Osteocyte (in vitro differentiated cells): ENCODE measurements at regions not wholly inside any gene's neighbourhood (a gene's known extent, or its start where the extent isn't known, plus 50 kb on each side); places are given as distances from the start of the nearest gene placed in this dataset.
"Not testable (repeated sequence)": the region's sequence is repeated elsewhere in the genome, so short reads cannot be mapped to it uniquely, and the experiment has no call there.

ENCODE experiments used
- DNase-seq: peaks from one replicate; pipeline ENCODE4 v3.0.0; 2021; ENCODE audit warnings: mixed read lengths; ENCODE audit not compliant: unreplicated experiment; ENCODE audit errors: extremely low spot score
- H3K27ac Mint-ChIP-seq: one replicate; pipeline ENCODE4 v1.8.0; 2021; ENCODE audit warnings: mild to moderate bottlenecking, mixed read lengths; ENCODE audit not compliant: unreplicated experiment
- H3K27me3 Mint-ChIP-seq: one replicate; pipeline ENCODE4 v1.8.0; 2021; ENCODE audit warnings: mixed read lengths; ENCODE audit not compliant: unreplicated experiment
- H3K36me3 Mint-ChIP-seq: one replicate; pipeline ENCODE4 v1.8.0; 2021; ENCODE audit warnings: mixed read lengths; ENCODE audit not compliant: unreplicated experiment
- H3K4me1 Mint-ChIP-seq: one replicate; pipeline ENCODE4 v1.8.0; 2021; ENCODE audit warnings: mixed read lengths; ENCODE audit not compliant: unreplicated experiment
- H3K4me3 Mint-ChIP-seq: one replicate; pipeline ENCODE4 v1.8.0; 2021; ENCODE audit warnings: mild to moderate bottlenecking, moderate library complexity, mixed read lengths; ENCODE audit not compliant: unreplicated experiment
- H3K9me3 Mint-ChIP-seq: one replicate; pipeline ENCODE4 v1.8.0; 2021; ENCODE audit warnings: mixed read lengths; ENCODE audit not compliant: unreplicated experiment
- TF ChIP-seq, protein P1 (sequence below): fragments of 200-600 bp; sonication (generic); IDR thresholded peaks from 2 replicates; pipeline ENCODE4 v1.5.0; 2021; ENCODE audit warnings: antibody characterized with exemption, mild to moderate bottlenecking, moderate library complexity

DNA sequence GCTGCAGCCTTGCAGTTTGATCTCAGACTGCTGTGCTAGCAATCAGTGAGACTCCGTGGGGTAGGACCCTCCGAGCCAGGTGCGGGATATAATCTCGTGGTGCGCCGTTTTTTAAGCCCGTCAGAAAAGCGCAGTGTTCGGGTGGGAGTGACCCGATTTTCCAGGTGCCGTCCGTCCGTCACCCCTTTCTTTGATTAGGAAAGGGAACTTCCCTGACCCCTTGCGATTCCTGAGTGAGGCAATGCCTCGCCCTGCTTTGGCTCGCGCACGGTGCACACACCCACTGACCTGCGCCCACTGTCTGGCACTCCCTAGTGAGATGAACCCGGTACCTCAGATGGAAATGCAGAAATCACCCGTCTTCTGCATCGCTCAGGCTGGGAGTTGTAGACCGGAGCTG lies 203.2 kb downstream of the SNCAIP start:
- not testable (repeated sequence) for H3K4me3 Mint-ChIP-seq

DNA sequence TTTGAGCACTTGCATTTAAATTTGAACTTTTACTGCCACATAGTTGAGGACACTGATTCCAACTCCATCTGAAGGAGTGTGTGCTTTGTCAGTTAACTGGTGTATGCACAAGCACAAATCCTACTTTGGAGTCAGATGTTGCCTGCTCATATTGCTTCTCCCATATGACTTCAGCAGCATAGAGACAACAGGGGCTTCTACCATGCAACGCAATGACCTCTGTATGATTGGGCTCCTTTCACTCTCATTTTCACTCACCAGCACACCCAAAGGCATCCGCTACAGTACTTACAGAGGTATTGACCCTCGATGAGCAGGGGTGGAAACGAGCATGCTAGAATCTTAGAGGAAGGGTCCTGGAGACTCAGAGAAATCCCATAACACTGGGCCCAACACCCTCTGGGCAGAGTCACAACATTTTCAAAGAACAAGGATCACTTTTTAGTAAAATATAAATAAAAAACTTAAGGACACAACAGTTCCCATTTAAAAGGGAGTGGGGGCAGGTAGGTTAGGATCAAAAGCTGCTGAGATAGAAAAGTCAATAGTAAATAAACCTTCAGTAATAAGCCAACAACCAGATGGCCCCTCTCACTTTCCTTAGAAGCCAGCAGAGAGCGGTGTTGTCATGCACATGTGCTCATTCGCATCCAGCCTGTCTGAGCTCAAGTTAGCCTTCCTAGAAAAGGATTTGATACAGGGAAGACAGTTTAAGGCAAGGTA lies 203.8 kb downstream of the SNCAIP start:
- Mint-ChIP-seq H3K4me3 (no peak overlapping the region), H3K27me3 (peaks cover 21% of the 10 kb centered on the region), H3K9me3 (no peaks in the 10 kb centered on the region), H3K4me1 (no peaks in the 10 kb centered on the region), H3K36me3 (no peaks in the 10 kb centered on the region), H3K27ac (no peak overlapping the region)
- DNase-seq, result no peak
- TF ChIP-seq, protein P1, sequence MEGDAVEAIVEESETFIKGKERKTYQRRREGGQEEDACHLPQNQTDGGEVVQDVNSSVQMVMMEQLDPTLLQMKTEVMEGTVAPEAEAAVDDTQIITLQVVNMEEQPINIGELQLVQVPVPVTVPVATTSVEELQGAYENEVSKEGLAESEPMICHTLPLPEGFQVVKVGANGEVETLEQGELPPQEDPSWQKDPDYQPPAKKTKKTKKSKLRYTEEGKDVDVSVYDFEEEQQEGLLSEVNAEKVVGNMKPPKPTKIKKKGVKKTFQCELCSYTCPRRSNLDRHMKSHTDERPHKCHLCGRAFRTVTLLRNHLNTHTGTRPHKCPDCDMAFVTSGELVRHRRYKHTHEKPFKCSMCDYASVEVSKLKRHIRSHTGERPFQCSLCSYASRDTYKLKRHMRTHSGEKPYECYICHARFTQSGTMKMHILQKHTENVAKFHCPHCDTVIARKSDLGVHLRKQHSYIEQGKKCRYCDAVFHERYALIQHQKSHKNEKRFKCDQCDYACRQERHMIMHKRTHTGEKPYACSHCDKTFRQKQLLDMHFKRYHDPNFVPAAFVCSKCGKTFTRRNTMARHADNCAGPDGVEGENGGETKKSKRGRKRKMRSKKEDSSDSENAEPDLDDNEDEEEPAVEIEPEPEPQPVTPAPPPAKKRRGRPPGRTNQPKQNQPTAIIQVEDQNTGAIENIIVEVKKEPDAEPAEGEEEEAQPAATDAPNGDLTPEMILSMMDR, result peak; percentile 85

More for the DNA sequence above, 203.2 kb downstream of the SNCAIP start:
- H3K9me3 Mint-ChIP-seq, H3K36me3 Mint-ChIP-seq, DNase-seq, H3K4me1 Mint-ChIP-seq, H3K27ac Mint-ChIP-seq: not testable (repeated sequence)
- peaks cover 19% of the 10 kb centered on the region for H3K27me3 Mint-ChIP-seq

DNA sequence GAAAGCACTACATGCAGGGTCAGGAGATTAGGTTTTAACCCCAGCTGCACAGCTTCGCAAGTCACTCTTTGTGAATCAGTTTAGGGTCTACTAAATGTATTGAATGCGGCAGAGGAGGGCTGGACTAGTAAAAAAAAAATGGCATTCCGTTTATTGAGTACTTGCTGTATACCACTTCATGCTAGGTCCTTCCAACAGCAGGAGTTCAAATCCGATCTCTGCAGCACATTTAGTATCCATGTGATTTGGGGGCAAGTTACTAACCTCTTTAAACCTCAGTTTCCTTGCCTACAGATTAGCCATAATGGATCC lies 204.4 kb downstream of the SNCAIP start:
- Mint-ChIP-seq H3K36me3 (no peaks in the 10 kb centered on the region), H3K4me1 (no peaks in the 10 kb centered on the region), H3K4me3 (no peak overlapping the region), H3K9me3 (no peaks in the 10 kb centered on the region), H3K27me3 (peaks cover 25% of the 10 kb centered on the region), H3K27ac (no peak overlapping the region)
- DNase-seq, result no peak
- TF ChIP-seq, protein P1, result no peak

DNA sequence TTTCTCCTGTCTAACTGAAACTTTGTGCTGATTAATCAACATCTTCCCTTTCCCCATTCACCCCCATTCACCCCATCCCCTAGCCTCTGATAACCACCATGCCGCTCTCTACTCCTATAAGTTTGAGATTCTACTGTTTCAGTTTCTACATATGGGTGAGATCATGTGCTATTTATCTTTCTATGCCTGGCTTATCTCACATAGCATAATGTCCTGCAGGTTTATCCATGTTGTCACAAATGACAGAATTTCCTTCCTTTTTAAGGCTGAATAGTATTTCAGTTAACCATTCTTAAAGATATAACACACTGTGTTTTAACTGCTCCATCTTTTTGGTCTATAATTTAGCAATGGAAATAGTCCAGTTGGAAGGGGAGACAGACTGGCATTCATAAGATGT lies 205.1 kb downstream of the SNCAIP start:
- no peak for DNase-seq
- H3K4me3 Mint-ChIP-seq, result no peak overlapping the region
- H3K27me3 Mint-ChIP-seq, result peaks cover 28% of the 10 kb centered on the region
- no peaks in the 10 kb centered on the region for H3K4me1 Mint-ChIP-seq
- no peaks in the 10 kb centered on the region for H3K9me3 Mint-ChIP-seq
- TF ChIP-seq, protein P1, result no peak
- H3K27ac Mint-ChIP-seq, result no peak overlapping the region
- H3K36me3 Mint-ChIP-seq, result no peaks in the 10 kb centered on the region

DNA sequence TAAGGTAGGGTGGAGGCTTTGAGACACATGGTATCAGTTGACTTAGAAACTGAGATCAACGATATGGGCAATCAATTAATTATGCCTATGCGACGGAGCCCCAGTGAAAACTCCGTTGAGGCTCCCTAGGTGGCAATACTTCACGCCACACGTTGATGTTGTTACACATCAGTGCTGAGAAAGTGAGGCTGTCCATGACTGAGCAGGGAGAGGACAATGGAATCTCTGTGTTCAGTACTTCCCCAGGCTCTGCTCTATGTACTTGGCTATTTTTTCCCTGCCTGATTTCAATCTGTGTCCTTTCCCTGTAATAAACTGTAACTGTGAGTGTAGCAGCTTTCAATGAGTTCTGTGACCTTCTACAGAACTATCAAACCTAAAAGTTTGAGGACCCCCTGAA lies 211.7 kb downstream of the SNCAIP start:
- DNase-seq, result no peak
- no peaks in the 10 kb centered on the region for H3K4me1 Mint-ChIP-seq
- H3K4me3 Mint-ChIP-seq, result no peak overlapping the region
- no peaks in the 10 kb centered on the region for H3K36me3 Mint-ChIP-seq
- no peak overlapping the region for H3K27ac Mint-ChIP-seq
- peaks cover 19% of the 10 kb centered on the region for H3K27me3 Mint-ChIP-seq
- peaks cover 7% of the 10 kb centered on the region for H3K9me3 Mint-ChIP-seq
- TF ChIP-seq, protein P1, result no peak

DNA sequence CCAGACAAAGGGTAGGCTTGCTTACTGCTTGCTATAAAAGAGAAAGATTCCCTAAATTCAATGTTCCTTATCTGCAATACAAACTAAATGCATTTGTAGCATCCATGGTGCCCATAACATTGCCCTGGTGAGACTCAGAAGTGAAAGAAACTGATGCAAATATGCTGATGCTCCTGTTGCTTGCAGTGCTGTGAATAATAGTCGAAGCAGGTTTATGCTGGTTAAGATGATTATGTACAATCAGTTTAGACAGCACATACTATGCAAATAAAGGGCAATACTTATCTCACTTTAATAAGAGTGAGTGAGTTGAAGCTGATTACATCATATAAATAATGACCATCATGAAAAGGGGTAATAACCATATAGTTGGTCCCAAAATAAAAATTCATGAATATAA lies 215.5 kb downstream of the SNCAIP start:
- Mint-ChIP-seq H3K4me1 (peaks cover 7% of the 10 kb centered on the region), H3K4me3 (no peak overlapping the region), H3K27me3 (peaks cover 15% of the 10 kb centered on the region), H3K27ac (no peak overlapping the region), H3K36me3 (no peaks in the 10 kb centered on the region), H3K9me3 (peaks cover 7% of the 10 kb centered on the region)
- TF ChIP-seq, protein P1, result no peak
- DNase-seq, result no peak
